ENCODE measurements at regions not wholly inside any gene's neighbourhood (a gene's known extent, or its start where the extent isn't known, plus 50 kb on each side); places are given as distances from the start of the nearest gene placed in this dataset.

DNA sequence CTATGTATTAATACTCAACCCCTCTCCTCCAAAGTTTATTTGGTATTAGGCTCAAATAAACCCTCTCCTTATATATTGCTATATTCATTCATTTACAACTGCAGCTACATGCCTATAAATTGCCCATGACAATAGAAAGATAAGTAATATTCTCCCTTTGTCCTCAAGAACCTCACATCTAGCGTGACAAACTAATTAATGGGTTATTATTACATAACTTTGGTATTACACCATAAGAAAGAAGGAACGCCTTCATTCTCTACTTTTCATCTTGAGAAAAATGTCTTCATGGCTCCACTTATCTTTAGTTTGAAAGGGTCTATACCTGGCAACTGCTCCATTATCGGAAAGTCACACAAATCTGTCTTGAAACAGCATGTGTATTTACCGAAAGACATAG lies 157.7 kb upstream of the RASGEF1B start:
- H3K14ac ChIP-seq (ENCODE audit: insufficient read length) = no peak overlapping the region
- no peak overlapping the region for H2BK5ac ChIP-seq (ENCODE audit: low read depth, low read length)
- no peaks in the 10 kb centered on the region for H3K79me2 ChIP-seq (ENCODE audit: control insufficient read depth in 1 of 2, insufficient read depth in 2 of 2, low read length in 2 of 2)
- no peak for DNase-seq (ENCODE audit: low read depth in 1 of 2, low spot score in 2 of 2)
- no peaks in the 10 kb centered on the region for H3K79me1 ChIP-seq (ENCODE audit: low read depth, low read length)
- peaks cover 0 to 13% (median 4%) of the 10 kb centered on the region in 4 experiments; a peak in 3 of 7 replicates for H3K4me1 ChIP-seq (replicated peaks in 1 of 4; ENCODE audit: control insufficient read depth in 3 of 4, insufficient read depth in 4 of 4, low read length in 3 of 4)
- no peak overlapping the region for H2AK5ac ChIP-seq (ENCODE audit: low read depth, low read length)
- no peak overlapping the region for H4K8ac ChIP-seq (ENCODE audit: extremely low read depth, insufficient read depth, low read length)
- ChIA-PET POLR2A (ENCODE audit: partially characterized antibody) (no interaction called here), CTCF (ENCODE audit: partially characterized antibody) (interaction anchor here (1.5 kb wide), 1 partner anchor 81 kb away, joined by 3 read pairs; no protein-coding TSS in a partner anchor)
- H3K23ac ChIP-seq (ENCODE audit: insufficient read length) = no peak overlapping the region
- no peak overlapping the region for H3K4ac ChIP-seq (replicated peaks; ENCODE audit: insufficient read length, low read depth, low read length)
- no peak overlapping the region for H3K18ac ChIP-seq (ENCODE audit: extremely low read depth, low read length)
- H2AFZ ChIP-seq (ENCODE audit: low read length) = no peak overlapping the region
- H3K23me2 ChIP-seq (ENCODE audit: low read depth, low read length) = no peaks in the 10 kb centered on the region
- H3K27ac ChIP-seq (ENCODE audit: low read depth, low read length) = no peak overlapping the region
- no peak overlapping the region for H3K4me3 ChIP-seq (ENCODE audit: extremely low read depth in 1 of 4, insufficient read depth in 2 of 4, low read depth in 3 of 4, low read length in 4 of 4)
- H2BK20ac ChIP-seq (ENCODE audit: low read length) = no peak overlapping the region
- H3K9me3 ChIP-seq (ENCODE audit: insufficient read depth in 2 of 2, low read depth in 1 of 2, low read length in 1 of 2) = no peaks in the 10 kb centered on the region
- no peak overlapping the region for H3K9ac ChIP-seq (replicated peaks in 1 of 4; ENCODE audit: extremely low read depth in 1 of 4, low read depth in 3 of 4, low read length in 3 of 4)
- no peak overlapping the region for H2BK15ac ChIP-seq (ENCODE audit: low read length)
- no peaks in the 10 kb centered on the region for H3K36me3 ChIP-seq (ENCODE audit: control insufficient read depth in 2 of 4, insufficient read depth in 4 of 4, low read length in 3 of 4)
- 69% methylated on average over 4 of the region's 4 CpGs; no CpG with 5 or more reads in 1 of the 2 experiments for WGBS, 2 experiments (ENCODE audit: extremely low coverage in 1 of 2, insufficient coverage in 1 of 2, insufficient read length in 1 of 2, insufficient replicate concordance in 2 of 2, low coverage in 1 of 2, low lambda C conversion rate in 2 of 2, missing lambda C conversion rate in 1 of 2)
- no peak for FAIRE-seq
- no peak overlapping the region for H3K56ac ChIP-seq (replicated peaks; ENCODE audit: insufficient read length, low read depth, low read length)
- no peaks in the 10 kb centered on the region for H4K20me1 ChIP-seq (replicated peaks in 1 of 2; ENCODE audit: control insufficient read depth in 1 of 2, insufficient read depth in 2 of 2, low read length in 2 of 2)
- H2BK12ac ChIP-seq (ENCODE audit: low read depth, low read length) = no peak overlapping the region
- H2BK120ac ChIP-seq (replicated peaks; ENCODE audit: low read depth, low read length) = no peak overlapping the region
- TF ChIP-seq SUZ12 (IDR thresholded peaks at IDR 0.05; ENCODE audit: low read length) (no peak), ASH2L (IDR thresholded peaks at IDR 0.05; ENCODE audit: low read length) (no peak), CTBP2 (IDR thresholded peaks at IDR 0.05; ENCODE audit: borderline replicate concordance, insufficient read depth, insufficient read length, low read length) (no peak), CEBPB (IDR thresholded peaks at IDR 0.05; ENCODE audit: low read depth, low read length) (no peak), KDM1A (IDR thresholded peaks at IDR 0.05; ENCODE audit: borderline replicate concordance, low read length) (no peak), SP2 (IDR thresholded peaks at IDR 0.05; ENCODE audit: low read length) (no peak), BRCA1 (IDR thresholded peaks at IDR 0.05; ENCODE audit: low read depth, low read length) (no peak), SP1 (IDR thresholded peaks at IDR 0.05; ENCODE audit: low read depth, low read length) (no peak), BACH1 (IDR thresholded peaks at IDR 0.05; ENCODE audit: low read length) (no peak), SIX5 (IDR thresholded peaks at IDR 0.05; ENCODE audit: low read depth, low read length) (no peak), PHF8 (conservative IDR thresholded peaks at IDR 0.05; ENCODE audit: low read depth, low read length) (no peak)
- TF ChIP-seq, protein P1, sequence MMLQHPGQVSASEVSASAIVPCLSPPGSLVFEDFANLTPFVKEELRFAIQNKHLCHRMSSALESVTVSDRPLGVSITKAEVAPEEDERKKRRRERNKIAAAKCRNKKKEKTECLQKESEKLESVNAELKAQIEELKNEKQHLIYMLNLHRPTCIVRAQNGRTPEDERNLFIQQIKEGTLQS (IDR thresholded peaks at IDR 0.05; ENCODE audit: insufficient read depth, low read depth, low read length) = no peak
- H3K4me2 ChIP-seq (ENCODE audit: insufficient read depth in 1 of 2, low read depth in 2 of 2, low read length in 2 of 2) = no peak overlapping the region
- no peak overlapping the region for H4K91ac ChIP-seq (replicated peaks; ENCODE audit: insufficient read length, low read length)
- no peaks in the 10 kb centered on the region for H3K27me3 ChIP-seq (replicated peaks in 1 of 4; ENCODE audit: control insufficient read depth in 3 of 4, extremely low read depth in 1 of 4, insufficient read depth in 3 of 4, low read length in 3 of 4)
- no peak overlapping the region for H4K5ac ChIP-seq (ENCODE audit: insufficient read length, low read depth, low read length)

Measured in H1 (cell line).